ENCODE measurements at regions not wholly inside any gene's neighbourhood (a gene's known extent, or its start where the extent isn't known, plus 50 kb on each side); places are given as distances from the start of the nearest gene placed in this dataset.

DNA sequence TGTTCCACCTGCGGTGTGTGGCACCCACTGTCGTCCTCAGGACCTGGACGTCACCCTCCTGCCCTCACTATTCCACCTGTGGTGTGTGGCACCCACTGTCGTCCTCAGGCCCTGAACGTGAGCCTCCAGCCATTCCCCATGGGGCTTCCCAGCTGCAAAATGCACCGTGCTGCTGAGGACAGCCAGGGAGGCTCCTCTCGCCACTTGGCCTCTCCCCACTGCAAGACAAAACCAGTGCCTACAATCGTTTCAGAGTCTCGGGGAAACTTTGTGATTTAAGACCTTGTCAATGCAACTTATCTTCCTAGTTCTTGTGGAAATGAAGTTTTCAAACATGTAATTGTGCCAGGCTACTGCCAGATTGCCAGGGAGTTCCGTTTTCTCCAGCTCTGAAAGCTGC, 319.3 kb upstream of the SALL3 start:
- TF ChIP-seq, protein P1, sequence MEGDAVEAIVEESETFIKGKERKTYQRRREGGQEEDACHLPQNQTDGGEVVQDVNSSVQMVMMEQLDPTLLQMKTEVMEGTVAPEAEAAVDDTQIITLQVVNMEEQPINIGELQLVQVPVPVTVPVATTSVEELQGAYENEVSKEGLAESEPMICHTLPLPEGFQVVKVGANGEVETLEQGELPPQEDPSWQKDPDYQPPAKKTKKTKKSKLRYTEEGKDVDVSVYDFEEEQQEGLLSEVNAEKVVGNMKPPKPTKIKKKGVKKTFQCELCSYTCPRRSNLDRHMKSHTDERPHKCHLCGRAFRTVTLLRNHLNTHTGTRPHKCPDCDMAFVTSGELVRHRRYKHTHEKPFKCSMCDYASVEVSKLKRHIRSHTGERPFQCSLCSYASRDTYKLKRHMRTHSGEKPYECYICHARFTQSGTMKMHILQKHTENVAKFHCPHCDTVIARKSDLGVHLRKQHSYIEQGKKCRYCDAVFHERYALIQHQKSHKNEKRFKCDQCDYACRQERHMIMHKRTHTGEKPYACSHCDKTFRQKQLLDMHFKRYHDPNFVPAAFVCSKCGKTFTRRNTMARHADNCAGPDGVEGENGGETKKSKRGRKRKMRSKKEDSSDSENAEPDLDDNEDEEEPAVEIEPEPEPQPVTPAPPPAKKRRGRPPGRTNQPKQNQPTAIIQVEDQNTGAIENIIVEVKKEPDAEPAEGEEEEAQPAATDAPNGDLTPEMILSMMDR (IDR thresholded peaks at IDR 0.05) = no peak
- no peak for TF ChIP-seq POLR2A (IDR thresholded peaks at IDR 0.05)

All from heart left ventricle (tissue), 13 donors.